ENCODE measurements at regions not wholly inside any gene's neighbourhood (a gene's known extent, or its start where the extent isn't known, plus 50 kb on each side); places are given as distances from the start of the nearest gene placed in this dataset.

DNA sequence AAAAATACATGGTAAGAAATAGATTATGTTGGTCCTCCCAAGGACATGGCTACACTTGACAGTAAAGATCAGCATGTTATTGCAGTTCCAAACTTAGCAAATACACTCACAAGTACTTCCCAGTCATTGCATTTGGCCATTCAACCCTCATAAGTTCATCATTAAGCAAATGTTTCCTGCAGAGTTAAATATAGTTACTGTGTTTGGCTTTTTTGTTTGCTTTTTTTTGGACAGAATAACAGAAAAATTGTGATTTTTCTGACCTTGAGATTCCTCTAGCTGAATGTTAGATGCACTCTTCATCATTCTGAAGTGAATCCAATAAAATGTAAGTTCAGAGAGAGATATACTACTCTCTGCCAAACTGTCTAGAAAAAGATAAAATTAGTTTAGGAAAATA lies 295.3 kb downstream of the GPD2 start:
- no peaks in the 10 kb centered on the region for H3K9me1 ChIP-seq (ENCODE audit: insufficient read depth, low read length)
- H3K4me1 ChIP-seq (ENCODE audit: control insufficient read depth, insufficient read depth, low read length): no peaks in the 10 kb centered on the region
- no peak overlapping the region for H3K56ac ChIP-seq (ENCODE audit: extremely low read depth, insufficient read depth, low read length)
- TF ChIP-seq RFX5 (IDR thresholded peaks at IDR 0.05; ENCODE audit: low read depth, low read length) (no peak), CEBPB (IDR thresholded peaks at IDR 0.05; ENCODE audit: low read depth, low read length) (no peak), BHLHE40 (IDR thresholded peaks at IDR 0.05; ENCODE audit: low read depth, low read length) (no peak), POLR2A (IDR thresholded peaks at IDR 0.05; ENCODE audit: low read depth, low read length) (no peak), RAD21 (IDR thresholded peaks at IDR 0.05; ENCODE audit: low read length) (no peak), SMC3 (IDR thresholded peaks at IDR 0.05; ENCODE audit: low read depth, low read length) (no peak), MAFK (IDR thresholded peaks at IDR 0.05; ENCODE audit: low read depth, low read length) (no peak), NFE2L2 (IDR thresholded peaks at IDR 0.05; ENCODE audit: low read depth, low read length) (no peak), RCOR1 (IDR thresholded peaks at IDR 0.05; ENCODE audit: insufficient replicate concordance, low read length) (no peak), MAZ (IDR thresholded peaks at IDR 0.05; ENCODE audit: borderline replicate concordance, low read depth, low read length) (no peak), MXI1 (IDR thresholded peaks at IDR 0.05; ENCODE audit: borderline replicate concordance, low read depth, low read length) (no peak), FOS (IDR thresholded peaks at IDR 0.05; ENCODE audit: low read depth, low read length) (no peak), CHD1 (IDR thresholded peaks at IDR 0.05; ENCODE audit: low read depth, low read length) (no peak)
- TF ChIP-seq, protein P1, sequence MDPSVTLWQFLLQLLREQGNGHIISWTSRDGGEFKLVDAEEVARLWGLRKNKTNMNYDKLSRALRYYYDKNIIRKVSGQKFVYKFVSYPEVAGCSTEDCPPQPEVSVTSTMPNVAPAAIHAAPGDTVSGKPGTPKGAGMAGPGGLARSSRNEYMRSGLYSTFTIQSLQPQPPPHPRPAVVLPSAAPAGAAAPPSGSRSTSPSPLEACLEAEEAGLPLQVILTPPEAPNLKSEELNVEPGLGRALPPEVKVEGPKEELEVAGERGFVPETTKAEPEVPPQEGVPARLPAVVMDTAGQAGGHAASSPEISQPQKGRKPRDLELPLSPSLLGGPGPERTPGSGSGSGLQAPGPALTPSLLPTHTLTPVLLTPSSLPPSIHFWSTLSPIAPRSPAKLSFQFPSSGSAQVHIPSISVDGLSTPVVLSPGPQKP (IDR thresholded peaks at IDR 0.05; ENCODE audit: borderline replicate concordance, low read depth, low read length): no peak
- TF ChIP-seq, protein P2, sequence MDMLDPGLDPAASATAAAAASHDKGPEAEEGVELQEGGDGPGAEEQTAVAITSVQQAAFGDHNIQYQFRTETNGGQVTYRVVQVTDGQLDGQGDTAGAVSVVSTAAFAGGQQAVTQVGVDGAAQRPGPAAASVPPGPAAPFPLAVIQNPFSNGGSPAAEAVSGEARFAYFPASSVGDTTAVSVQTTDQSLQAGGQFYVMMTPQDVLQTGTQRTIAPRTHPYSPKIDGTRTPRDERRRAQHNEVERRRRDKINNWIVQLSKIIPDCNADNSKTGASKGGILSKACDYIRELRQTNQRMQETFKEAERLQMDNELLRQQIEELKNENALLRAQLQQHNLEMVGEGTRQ (IDR thresholded peaks at IDR 0.05; ENCODE audit: low read depth, low read length): no peak
- TF ChIP-seq, protein P3, sequence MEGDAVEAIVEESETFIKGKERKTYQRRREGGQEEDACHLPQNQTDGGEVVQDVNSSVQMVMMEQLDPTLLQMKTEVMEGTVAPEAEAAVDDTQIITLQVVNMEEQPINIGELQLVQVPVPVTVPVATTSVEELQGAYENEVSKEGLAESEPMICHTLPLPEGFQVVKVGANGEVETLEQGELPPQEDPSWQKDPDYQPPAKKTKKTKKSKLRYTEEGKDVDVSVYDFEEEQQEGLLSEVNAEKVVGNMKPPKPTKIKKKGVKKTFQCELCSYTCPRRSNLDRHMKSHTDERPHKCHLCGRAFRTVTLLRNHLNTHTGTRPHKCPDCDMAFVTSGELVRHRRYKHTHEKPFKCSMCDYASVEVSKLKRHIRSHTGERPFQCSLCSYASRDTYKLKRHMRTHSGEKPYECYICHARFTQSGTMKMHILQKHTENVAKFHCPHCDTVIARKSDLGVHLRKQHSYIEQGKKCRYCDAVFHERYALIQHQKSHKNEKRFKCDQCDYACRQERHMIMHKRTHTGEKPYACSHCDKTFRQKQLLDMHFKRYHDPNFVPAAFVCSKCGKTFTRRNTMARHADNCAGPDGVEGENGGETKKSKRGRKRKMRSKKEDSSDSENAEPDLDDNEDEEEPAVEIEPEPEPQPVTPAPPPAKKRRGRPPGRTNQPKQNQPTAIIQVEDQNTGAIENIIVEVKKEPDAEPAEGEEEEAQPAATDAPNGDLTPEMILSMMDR (conservative IDR thresholded peaks at IDR 0.05; ENCODE audit: low read depth, low read length): no peak
- in situ Hi-C loops (cut with MboI; ENCODE audit: low sequenced_read_pairs) (no loop called here), intact Hi-C loops (cut with micrococcal nuclease) (no loop called here), dilution Hi-C loops (cut with HindIII; ENCODE audit: low sequenced_read_pairs, unreplicated experiment) (no loop called here)
- H3K9me3 ChIP-seq (ENCODE audit: control insufficient read depth, insufficient read depth, low read length): no peaks in the 10 kb centered on the region
- ATAC-seq (ENCODE audit: low read depth) (no peak), DNase-seq (no peak)
- no peak overlapping the region for H3K4me3 ChIP-seq (ENCODE audit: insufficient read depth, low read depth, low read length)
- H3K18ac ChIP-seq (ENCODE audit: low read depth, low read length): no peak overlapping the region
- CTCF ChIA-PET: no interaction called here
- no peak overlapping the region for H3K4ac ChIP-seq (ENCODE audit: low read depth, low read length)
- no peaks in the 10 kb centered on the region for H3K79me1 ChIP-seq (ENCODE audit: low read depth in 1 of 2, low read length in 2 of 2)
- H3K9ac ChIP-seq (ENCODE audit: low read depth, low read length): no peak overlapping the region
- BruUV-seq (replicated peaks): no TSS peak
- no peak overlapping the region for H3K27ac ChIP-seq (ENCODE audit: insufficient read depth, low read length)
- H2AFZ ChIP-seq (replicated peaks; ENCODE audit: low read length, poor library complexity): no peak overlapping the region
- H2BK5ac ChIP-seq (ENCODE audit: low read depth, low read length, poor library complexity, severe bottlenecking): no peak overlapping the region
- no peak overlapping the region for H2BK120ac ChIP-seq (ENCODE audit: low read depth, low read length)
- H3K27me3 ChIP-seq (ENCODE audit: control insufficient read depth, insufficient read depth, low read length): no peaks in the 10 kb centered on the region
- no peak overlapping the region for H3K14ac ChIP-seq (replicated peaks; ENCODE audit: low read depth, low read length)
- POLR2A ChIA-PET (ENCODE audit: unreplicated experiment): no interaction called here
- no peak overlapping the region for H4K91ac ChIP-seq (ENCODE audit: insufficient read depth, low read depth, low read length)
- H3K36me3 ChIP-seq (ENCODE audit: control insufficient read depth, insufficient read depth, low read length): no peaks in the 10 kb centered on the region
- H4K5ac ChIP-seq (ENCODE audit: low read depth, low read length): no peak overlapping the region
- H2AK9ac ChIP-seq (replicated peaks; ENCODE audit: low read depth, low read length, poor library complexity): no peak overlapping the region
- H2BK20ac ChIP-seq (ENCODE audit: low read depth, low read length): no peak overlapping the region
- H4K8ac ChIP-seq (ENCODE audit: low read depth in 2 of 2, low read length in 2 of 2): no peak overlapping the region
- no peaks in the 10 kb centered on the region for H4K20me1 ChIP-seq (ENCODE audit: insufficient read depth, low read length)
- no peak overlapping the region for H2AK5ac ChIP-seq (ENCODE audit: low read depth, low read length)
- H2BK15ac ChIP-seq (ENCODE audit: low read depth, low read length): no peak overlapping the region
- H3K4me2 ChIP-seq (ENCODE audit: low read depth, low read length): no peak overlapping the region
- H3K23ac ChIP-seq (ENCODE audit: low read depth, low read length): no peak overlapping the region

Data from IMR-90 (cell line).